C4-2B (cell line): ENCODE measurements at regions not wholly inside any gene's neighbourhood (a gene's known extent, or its start where the extent isn't known, plus 50 kb on each side); places are given as distances from the start of the nearest gene placed in this dataset.

Experiments used
- CTCF ChIP-seq: fragments of 450-650 bp; conservative IDR thresholded peaks from 2 replicates; pipeline ENCODE4 v1.5.1; 2017; ENCODE audit warnings: mild to moderate bottlenecking
- ZFX ChIP-seq: fragments of 450-650 bp; IDR thresholded peaks from 2 replicates; pipeline ENCODE4 v1.6.1; 2017

DNA sequence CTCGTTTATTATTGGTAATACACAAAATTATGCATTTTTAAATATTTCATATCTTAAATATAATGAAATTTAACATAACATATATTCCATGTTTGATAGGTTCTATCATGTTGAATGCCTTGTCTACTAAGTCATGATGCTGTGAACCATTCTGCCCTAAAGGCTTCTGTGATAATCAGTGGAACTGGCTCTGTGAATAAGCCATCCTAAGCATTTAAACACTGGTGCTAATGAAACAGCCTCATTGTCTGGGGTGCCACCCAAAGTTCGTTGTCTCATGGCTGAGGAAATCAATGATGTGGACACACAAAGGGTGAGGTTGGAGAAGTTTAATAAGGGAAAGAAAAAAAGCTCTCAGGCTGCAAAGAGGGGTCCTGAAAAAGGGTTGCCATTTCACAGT, 264.7 kb upstream of the ZRANB2 start:
- TF ChIP-seq CTCF = no peak
- TF ChIP-seq ZFX = no peak
